ENCODE measurements at regions not wholly inside any gene's neighbourhood (a gene's known extent, or its start where the extent isn't known, plus 50 kb on each side); places are given as distances from the start of the nearest gene placed in this dataset.

DNA sequence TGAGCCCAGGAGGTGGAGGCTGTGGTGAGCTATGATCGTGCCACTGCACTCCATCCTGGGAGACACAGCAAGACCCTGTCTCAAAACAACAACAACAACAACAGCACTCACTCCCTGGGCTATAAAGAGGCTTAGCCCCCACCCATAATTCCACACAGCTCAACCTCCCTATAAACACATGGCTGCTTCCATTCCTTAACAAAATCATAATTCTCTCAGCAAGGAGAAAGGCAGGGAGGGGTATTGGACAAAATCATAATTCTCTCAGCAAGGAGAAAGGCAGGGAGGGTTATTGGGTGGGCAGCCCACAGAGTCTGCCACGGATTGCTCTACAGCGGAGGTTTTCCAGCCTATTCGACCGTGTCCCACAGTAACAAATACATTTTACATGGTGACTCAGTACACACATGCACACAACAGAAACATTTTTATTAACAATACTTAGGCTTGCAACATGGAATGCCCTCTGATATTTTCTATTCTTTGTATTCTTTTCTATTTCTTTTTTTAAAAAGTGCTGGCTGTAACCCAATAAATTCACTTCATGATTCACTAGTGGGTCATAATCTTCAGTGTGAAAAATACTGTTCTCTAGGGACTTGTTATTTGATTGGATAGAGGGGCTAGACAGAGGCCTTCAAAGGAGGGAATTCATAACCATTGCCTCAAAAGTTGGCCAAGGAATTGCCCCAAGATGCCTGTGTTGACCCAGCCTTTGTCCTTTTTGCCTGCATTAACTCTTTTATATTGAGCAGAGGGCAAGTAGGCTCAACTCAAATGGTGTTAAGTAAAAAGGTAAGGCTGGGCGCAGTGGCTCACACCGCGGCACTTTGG lies 50.6 kb upstream of the ZMYND8 start:
- TF ChIP-seq POLR2A (IDR thresholded peaks at IDR 0.05; ENCODE audit: low read depth, low read length) = no peak
- TF ChIP-seq, protein P1, sequence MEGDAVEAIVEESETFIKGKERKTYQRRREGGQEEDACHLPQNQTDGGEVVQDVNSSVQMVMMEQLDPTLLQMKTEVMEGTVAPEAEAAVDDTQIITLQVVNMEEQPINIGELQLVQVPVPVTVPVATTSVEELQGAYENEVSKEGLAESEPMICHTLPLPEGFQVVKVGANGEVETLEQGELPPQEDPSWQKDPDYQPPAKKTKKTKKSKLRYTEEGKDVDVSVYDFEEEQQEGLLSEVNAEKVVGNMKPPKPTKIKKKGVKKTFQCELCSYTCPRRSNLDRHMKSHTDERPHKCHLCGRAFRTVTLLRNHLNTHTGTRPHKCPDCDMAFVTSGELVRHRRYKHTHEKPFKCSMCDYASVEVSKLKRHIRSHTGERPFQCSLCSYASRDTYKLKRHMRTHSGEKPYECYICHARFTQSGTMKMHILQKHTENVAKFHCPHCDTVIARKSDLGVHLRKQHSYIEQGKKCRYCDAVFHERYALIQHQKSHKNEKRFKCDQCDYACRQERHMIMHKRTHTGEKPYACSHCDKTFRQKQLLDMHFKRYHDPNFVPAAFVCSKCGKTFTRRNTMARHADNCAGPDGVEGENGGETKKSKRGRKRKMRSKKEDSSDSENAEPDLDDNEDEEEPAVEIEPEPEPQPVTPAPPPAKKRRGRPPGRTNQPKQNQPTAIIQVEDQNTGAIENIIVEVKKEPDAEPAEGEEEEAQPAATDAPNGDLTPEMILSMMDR (IDR thresholded peaks at IDR 0.05; ENCODE audit: extremely low read depth in 1 of 2, insufficient read depth in 1 of 2, low read depth in 1 of 2, low read length in 2 of 2) = no peak
- TF ChIP-seq POLR2AphosphoS5 (IDR thresholded peaks at IDR 0.05; ENCODE audit: insufficient read depth, low read depth, low read length) = no peak
- no peak for TF ChIP-seq MYC (IDR thresholded peaks at IDR 0.05; ENCODE audit: low read depth, low read length)
- TF ChIP-seq GATA2 (IDR thresholded peaks at IDR 0.05; ENCODE audit: insufficient read depth, insufficient read length, low read depth, low read length) = no peak
- no peak for TF ChIP-seq EZH2 (IDR thresholded peaks at IDR 0.05; ENCODE audit: borderline replicate concordance, low read depth, low read length, severe bottlenecking)

All from endothelial cell of umbilical vein (primary cell).